ENCODE measurements at regions not wholly inside any gene's neighbourhood (a gene's known extent, or its start where the extent isn't known, plus 50 kb on each side); places are given as distances from the start of the nearest gene placed in this dataset.

- no peak for DNase-seq
Observed at GRCh38 chr12:93315385-93315906, 62.3 kb upstream of the NUDT4 start.

GRCh38 chr12:93315907-93316622, 61.7 kb upstream of the NUDT4 start:
- DNase-seq = no peak

DNA sequence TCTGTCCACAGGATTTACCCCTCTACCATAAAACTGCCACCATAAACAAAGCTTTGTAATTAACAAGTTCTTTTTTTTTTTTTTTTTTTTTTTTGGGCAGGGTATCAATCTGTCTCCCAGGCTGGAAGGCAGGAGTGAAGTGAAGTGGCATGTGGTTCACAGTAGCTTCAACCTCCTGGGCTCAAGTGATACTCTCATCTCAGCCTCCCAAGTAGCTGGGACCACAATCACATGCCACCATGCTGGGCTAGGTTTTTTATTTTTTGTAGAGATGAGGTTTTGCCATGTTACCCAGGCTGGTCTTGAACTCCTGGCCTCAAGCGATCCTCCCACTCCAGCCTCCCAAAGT, 61.1 kb upstream of the NUDT4 start:
- no peak for DNase-seq

GRCh38 chr12:93317227-93317626, 60.5 kb upstream of the NUDT4 start:
- no peak for DNase-seq

DNA sequence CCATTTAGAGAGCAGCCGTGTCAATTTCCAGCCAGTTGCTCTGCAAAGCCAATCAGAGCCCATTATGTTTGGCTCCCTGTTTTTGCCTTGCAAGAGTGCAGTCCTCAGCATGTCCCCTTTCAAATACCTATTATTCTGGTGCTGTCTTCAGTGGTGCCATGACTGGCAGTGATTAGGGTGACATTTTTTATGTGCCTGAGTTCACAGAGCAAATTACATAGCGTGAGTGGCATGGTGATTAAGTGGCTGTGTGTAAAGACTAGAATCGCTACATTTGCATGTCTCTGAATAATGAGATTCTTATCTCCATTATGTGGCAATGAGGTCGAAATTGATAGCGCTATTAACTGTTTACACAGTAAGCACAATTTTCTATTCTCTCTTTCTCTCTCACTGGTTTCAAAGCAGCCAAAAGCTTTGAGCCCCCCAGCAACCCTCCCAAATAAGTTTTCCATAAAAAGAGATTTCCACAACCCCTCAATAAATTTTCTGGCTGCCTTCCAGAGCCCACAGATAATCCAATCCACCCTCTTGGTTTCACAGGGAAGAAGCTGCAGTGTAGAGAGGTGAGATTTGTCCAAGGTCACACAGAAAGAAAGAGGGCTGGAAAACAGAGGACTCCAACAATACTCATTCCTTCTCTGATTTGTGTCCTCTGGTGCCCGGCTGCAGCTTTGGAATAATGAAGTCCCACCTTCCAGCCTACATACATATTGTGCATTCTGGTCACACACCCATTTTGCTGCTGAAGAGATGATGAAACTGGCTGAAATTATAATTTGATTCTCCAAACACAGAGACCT, 58.8 kb upstream of the NUDT4 start:
- no peak for DNase-seq

DNA sequence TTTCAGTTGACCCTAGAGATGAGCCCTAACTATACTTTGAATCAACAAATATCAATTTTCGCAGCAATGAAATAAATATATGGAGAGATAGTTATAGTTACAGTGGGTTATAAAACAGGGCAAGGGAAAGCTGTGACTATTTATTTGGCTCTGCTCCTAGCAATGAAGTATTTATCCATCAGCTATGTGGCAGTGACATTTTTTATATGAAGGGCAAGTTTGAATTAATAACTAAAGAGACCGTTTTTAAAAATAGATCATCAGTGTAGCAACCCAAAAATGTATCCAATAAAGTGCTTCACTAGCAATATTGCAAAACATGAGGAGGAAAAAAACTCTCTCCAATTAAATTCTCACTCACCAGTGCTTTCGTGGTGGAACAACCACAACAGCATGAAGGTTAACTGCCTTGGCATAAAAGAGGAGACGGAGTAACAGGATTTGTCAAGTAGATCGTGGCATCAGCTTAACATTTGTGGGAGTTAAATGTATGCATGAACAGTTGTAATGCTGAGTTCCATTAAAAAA, 58.1 kb upstream of the NUDT4 start:
- no peak for DNase-seq

- no peak for DNase-seq
Observed at GRCh38 chr12:93322784-93323183, 54.9 kb upstream of the NUDT4 start.

GRCh38 chr12:93323625-93324329, 53.9 kb upstream of the NUDT4 start:
- no peak for DNase-seq

GRCh38 chr12:93325855-93326254, 51.9 kb upstream of the NUDT4 start:
- DNase-seq = no peak
